GM21619 (cell line): ENCODE measurements at regions not wholly inside any gene's neighbourhood (a gene's known extent, or its start where the extent isn't known, plus 50 kb on each side); places are given as distances from the start of the nearest gene placed in this dataset.

Experiments used
- ATAC-seq: cut with Tn5 transposase; IDR thresholded peaks from one replicate; pipeline ENCODE4 v1.9.1; 2021; ENCODE audit not compliant: unreplicated experiment

DNA sequence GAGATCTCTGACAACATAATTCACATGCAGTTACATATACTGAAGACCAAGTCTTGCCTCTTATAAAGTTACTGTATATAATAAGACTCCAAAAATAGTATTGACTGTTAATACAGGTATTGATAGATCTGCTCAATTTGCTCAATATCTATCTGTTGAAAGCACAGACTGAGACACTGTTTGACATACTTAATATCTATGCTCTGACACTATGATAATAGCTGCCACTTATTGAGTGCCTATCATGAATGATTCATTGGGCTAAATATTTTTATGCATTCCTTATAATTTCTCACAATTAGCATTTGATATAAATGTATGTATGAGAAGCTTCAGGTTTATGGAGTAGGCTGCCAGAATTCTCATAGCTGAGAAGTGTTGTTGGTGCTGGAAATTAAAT is 1600.9 kb upstream of the IGFBP7 start:
- no peak for ATAC-seq

DNA sequence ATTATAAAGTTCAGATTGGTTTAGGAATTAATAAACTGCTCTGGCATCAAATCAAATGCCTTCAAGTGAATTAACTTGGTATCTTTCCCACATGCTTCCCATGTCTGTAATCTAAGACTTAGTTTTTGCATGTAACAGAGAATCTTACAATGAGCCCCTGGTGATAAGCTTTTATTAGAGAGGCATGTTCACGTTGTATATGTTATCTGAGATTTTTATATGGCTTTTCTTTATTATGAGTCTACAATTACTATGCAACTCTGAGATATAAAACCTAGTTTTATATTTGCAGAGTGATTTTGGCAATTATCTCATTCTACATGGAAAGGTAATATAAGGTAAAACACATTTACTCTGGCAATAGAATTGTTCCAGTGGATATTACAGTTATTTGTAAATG is 1578.4 kb upstream of the IGFBP7 start:
- ATAC-seq = no peak

DNA sequence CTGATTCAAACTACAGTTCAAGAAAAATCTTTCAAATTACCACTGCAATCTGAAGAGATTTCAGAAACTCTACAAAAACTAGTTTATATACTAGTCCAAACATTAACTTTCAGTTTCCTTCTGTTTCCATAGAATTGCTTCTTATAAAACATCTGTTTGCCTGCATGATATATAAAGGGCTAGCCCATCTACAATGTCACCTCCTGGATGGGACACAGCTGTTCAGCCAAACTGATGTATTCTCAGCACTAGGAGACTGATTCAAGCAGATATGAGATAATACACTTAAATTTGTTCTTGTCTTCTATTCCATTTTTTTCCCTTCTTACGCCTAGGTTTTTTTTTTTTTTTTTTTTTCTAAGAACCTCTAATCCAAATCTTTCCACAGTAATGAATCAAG is 1569.7 kb upstream of the IGFBP7 start:
- ATAC-seq = no peak

DNA sequence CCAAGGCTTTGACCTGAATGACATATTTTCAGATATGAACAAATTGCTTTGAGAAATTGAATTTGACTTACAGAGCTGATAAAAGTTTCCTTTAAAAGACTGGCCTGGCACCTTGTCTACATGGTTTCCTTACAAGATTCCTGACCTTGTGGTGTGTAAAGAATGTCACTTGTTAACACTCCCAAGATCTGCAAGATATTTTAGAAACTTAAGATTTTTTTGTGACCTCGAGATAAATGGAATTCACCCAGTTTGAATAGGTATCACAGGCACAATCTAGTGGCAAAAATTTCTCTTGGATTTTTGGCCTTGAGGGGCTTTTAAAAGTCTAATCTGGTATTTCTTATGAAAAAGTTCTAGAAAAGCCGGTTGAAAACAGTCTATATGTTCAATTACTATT is 1568.9 kb upstream of the IGFBP7 start:
- ATAC-seq = no peak

DNA sequence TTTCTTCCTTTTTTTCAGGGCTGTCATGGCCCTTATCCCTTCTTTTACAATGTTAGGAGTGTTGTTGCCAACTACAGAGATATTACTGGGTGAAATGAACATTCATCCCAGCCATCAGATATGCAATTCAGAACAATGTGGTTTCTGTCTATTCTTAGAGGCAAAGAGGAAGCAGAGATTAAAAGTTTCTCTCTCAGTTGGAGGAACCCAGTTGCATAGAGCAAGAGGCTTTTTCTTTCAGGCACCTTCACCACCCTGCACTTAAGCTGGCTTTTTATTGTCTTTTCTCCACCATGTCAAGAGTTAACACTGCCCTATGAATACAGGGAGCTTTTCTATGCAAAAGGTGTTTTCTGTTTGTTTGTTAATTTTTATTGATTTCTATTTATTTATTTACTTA is 1559.6 kb upstream of the IGFBP7 start:
- no peak for ATAC-seq

DNA sequence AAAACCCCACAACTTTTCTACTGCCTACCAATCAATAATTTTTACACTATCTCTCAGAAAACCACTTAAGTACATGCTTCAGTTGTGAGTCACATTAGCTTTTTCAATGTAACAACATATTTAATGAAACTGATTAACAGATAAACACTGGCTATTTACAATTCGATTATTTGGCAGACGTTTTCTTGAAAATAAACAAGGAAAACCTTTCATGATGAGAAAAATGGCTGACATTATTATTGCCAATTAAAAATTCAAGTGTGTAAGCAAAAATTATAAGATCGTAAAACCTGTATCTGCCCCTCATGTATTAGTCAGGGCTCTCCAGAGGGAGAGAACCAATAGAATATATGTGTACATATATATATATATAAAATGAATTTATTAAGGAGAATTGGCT is 1555.5 kb upstream of the IGFBP7 start:
- no peak for ATAC-seq

DNA sequence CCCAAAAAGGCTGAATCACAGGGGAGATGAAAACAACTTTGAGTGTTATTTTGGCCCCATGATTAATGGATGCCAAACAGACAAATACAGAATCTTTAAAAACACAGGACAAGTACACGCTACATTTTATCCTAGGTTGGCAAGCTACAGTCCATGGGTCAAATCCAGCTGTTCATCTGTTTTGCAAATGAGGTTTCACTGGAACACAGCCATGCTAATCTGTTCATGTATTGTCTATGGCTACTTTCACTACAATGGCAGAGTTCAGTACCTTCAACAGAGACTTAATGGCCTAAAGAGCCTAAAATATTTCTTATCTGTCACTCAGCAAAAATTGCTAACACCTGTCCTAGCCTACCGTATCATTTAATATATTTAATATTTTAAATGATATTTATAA is 1548.5 kb upstream of the IGFBP7 start:
- no peak for ATAC-seq

DNA sequence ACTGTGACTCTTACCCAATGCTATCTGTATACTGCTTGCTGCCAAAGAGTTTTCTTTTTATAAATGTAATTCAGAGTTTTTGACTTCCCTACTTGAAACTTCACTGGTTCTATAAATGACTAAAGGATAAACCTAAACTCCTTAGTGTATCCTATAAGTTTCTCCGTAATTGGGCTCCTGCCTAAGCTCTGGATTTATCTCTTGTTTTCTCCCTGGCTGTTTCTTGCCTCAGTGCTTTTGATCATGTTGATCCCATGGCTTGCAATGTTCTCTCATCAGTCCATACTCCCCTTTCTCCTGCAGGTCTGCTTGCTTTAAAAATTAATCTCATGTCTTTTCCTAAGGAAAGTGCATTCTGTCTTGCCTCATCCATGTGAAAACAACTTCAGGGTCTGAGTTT is 1543.1 kb upstream of the IGFBP7 start:
- ATAC-seq = no peak

DNA sequence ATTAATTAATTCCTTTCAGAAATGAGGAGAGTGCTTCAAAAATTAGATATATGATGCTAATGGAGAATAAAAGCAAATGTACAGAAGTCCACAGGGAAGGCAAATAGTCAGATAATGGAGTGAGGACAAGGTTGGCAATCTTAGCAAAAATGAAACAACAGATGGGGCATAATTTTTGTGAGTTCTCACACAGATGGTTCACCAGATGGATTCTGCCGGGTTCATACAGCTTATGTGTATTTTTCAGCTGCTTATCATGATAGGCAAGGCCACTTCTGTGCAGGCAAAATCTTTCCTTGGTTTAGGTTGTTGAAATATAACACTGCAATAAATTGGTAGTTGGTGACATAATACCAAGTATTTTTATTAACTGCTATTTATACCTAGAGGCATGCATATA is 1539.0 kb upstream of the IGFBP7 start:
- no peak for ATAC-seq

DNA sequence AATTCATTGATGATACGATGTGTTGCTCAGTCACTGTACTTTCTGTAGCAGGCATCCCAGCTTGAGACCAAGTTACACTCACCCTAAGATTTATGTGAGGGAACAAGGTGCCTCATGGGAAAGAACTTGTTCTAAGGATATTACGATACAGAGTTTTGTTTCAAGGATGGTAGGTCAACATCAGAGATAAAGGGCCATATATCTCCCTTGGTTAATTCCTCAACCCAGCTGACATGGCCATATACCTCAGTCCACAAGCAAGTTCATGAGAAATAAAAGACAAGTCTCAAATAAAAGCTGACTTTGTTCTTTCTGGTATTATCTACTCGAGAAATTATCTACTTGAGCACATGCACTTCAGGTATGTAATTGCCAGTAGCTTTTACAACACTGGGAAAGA is 1535.9 kb upstream of the IGFBP7 start:
- ATAC-seq = no peak

DNA sequence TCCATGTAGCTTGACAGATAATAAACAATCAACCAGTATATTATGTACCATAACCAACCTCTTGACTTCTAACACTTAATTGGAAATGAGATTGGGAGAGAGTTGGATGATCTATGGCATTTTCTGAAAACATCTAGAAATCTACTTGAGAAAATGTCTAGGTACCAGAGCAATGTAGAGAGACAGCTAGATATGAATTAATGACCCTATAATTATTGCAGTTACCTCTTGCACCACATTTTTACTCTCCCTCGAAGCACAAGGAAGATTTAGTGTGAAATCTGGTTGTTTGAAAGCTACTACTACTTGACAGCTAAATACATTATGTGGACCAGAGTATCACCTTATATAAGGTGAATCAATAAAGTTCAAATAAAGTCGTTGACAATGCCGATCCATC is 1534.4 kb upstream of the IGFBP7 start:
- ATAC-seq = no peak

DNA sequence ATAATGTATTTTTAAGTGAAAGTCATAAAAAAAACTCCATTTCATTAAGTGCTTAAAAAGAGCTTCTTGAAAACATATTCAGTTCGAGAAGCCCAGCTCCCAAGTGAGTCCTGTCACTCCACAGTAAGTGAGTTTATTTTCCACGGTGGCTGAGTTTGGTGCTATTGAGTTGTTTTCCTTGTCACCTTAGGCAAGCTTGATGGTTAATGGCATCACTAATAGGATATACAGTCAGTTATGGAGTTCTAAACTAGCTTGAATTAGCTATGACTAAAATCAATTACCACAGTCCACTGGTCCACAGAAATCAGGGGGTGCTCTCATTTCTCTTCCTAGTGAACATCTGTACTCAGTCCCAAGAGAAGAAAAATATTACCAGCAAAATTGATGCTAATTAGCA is 1526.2 kb upstream of the IGFBP7 start:
- no peak for ATAC-seq

DNA sequence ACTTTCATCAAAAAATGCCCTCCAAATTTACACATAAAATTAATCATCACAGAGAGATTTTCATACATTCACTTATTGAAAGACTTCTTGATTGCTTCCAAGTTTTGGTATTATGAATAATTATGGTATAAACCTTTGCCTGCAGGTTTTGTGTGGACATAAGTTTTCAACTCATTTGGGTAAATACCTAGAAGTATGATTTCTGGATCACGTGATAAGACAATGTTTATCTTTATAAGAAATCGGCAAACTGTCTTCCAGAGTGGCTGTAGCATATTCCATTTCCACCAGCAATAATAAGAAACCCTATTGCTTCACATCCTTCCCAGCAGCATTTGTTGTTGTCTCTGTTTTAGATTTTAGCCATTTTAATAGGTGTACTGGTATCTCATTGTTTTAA is 1507.0 kb upstream of the IGFBP7 start:
- no peak for ATAC-seq

DNA sequence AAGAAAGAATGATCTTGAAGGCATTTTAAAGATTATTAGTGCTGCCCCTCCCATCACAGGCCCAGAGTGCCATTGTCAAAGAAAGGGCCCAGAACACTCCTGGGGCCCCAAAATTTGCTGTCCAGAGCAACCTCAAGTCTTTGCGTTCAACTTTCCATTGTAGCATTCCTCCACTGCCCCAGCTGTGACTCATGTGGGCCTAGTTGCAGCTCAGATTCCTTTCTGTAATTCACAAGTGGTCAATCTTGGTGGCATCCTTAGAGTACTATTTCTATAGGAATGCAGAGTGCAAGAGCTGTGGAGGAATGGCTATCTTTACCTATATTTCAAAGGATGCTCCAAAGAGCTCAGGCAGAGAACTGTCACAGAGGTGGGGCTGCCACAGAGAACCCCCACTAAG is 1500.8 kb upstream of the IGFBP7 start:
- no peak for ATAC-seq

DNA sequence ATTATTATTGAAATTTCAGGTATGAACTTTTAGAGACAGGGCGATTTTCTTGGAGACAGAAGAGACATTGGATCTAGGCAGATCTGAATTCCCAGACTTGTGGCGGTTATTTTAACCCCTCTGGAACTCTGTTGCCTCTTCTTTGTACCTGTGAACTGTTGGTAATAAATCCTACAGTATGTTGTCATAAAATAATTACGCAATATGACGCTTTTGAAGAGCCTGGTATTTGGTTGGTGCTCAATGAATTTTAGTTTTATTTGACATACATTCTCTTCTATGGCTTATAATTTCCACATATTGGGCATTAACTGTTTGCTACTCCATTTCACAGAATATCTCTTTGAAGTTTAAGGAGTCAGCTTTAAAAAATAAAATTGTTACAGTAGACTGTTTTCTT is 1496.1 kb upstream of the IGFBP7 start:
- no peak for ATAC-seq

DNA sequence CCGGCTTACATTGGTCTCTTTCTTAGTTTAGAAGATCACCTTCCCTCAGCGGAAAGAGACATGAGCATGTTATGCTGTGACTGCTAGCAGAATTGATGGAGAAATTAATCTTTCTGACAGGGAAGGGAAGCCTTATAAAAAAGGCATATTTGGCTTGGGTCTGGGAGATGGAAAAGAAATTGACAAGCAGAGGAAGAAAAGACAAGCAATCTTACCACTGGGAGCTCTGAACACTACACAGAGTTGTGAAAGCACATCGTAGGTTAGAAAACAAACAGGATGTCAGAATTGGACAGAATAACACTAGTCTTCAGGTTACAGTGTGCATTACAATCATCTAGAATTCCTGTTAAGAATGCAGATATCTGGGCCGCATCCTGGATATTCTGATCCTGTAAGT is 1493.8 kb upstream of the IGFBP7 start:
- no peak for ATAC-seq

DNA sequence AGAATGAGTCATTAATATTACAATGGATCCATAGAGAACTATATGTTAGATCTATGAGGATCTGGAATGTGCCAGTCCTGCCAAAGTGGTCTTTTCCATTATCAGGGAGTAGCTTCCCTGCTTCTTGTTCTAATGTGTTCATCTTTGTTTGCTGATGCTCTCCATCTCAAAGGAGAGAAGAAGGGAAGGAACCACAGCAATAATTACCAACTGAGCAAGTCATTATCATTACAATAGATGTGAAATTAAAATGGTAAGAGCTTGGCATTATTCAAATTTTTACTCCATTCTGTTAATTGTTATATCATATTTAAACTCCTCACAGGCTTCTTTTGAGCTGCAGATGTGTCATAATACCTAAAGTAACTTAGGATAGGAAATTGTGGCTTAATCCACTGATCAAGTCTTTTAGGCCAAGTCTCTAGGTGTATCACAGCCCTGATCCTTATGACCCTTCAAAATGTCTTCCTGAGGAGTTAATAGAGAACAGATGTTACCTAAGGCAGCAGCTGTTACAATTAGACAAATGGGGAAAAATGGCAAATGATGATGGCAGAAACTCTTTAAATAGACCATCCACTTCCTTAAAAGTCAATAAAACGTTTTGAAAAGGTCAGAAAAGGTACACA is 1492.7 kb upstream of the IGFBP7 start:
- no peak for ATAC-seq

DNA sequence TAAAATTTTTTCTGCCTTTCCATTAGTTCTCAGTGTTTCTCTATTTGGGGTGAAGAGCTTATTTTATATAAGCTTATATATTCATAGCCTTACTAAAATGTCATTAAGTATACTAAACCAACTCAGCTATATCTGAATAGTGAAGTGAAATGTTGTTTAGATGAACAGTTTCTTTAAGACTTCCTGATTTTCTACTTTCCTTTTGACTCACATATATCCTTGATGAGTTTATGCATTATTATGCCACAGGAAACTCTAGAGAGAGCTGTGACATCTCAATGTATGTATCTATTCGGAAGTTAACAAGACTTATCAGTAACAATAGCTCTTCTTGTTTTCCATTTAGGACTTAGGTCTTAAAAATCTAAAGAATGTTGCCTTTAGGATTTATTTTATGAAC is 1491.8 kb upstream of the IGFBP7 start:
- ATAC-seq = no peak

DNA sequence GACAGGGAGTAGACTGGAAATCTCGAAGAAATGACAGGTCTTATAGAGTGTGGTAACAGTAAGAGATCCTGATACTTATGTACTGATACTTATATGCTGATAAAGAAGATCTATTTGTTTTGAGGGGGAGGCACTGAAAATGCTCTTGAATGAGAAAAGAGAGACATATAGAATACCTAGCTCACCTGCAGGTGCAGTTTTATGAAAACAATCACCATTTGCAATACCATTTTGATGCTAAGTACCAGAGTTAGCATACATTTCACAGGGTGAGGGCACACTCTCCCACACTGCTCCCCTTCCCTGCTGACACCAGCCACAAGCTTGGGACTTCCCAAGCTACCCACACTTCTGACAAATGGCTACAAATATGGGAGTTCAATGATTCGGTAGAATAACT is 1490.1 kb upstream of the IGFBP7 start:
- ATAC-seq = no peak

DNA sequence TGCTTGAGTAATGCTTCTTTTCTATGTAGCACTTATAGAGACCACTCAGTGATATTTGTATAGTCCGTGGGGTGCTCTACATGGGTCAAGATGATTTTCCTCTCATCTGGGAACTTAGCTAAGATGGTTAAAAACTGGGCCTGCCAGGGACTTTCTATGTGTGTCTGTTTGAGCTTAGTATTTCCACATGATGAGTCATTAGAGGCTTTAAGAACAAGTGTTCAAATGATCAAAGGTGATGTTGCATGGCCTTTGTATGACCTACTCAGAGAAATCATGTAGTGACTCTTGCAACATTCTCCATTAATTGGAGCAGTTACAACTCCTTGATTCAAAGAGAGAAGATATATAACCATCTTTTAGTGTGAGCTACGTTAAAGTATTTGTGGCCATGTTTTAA is 1480.5 kb upstream of the IGFBP7 start:
- ATAC-seq = no peak

DNA sequence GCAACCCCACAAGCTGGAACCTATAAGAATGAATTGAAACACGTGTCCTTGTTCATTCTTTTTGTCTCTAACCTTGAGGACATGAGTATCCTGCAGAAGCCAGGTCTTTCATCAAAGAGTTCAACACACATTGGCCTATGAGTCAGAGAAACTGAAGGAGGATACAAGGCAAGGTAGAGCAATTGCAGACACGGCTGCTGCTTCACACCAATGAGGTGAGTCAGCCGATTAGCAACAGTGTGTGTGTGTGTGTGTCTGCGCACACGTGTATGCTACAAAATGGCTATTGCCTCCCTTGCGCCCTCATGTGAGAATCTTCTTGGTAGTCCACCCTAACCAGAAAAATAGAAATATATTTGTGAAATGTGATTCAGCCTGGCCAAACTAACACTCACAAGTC is 1477.7 kb upstream of the IGFBP7 start:
- no peak for ATAC-seq

DNA sequence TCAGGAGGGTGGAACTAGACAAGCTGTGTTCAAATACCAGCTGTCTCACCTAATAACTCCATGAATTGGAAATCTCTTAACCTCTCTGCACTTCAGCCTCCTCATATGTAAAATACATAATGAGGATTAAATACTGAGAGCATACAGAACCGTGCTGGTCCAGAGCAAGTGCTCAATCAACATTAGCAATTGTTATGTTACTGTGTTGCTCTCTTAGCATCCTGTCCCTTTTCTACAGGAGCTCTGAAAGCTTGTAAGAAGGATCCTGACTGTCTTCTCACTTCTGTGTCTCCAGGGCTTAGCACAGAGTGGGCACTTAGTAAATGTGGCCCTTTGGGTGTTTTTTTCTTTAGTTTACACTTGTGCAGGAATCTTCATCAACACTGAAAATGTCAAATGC is 1456.1 kb upstream of the IGFBP7 start:
- ATAC-seq = no peak

DNA sequence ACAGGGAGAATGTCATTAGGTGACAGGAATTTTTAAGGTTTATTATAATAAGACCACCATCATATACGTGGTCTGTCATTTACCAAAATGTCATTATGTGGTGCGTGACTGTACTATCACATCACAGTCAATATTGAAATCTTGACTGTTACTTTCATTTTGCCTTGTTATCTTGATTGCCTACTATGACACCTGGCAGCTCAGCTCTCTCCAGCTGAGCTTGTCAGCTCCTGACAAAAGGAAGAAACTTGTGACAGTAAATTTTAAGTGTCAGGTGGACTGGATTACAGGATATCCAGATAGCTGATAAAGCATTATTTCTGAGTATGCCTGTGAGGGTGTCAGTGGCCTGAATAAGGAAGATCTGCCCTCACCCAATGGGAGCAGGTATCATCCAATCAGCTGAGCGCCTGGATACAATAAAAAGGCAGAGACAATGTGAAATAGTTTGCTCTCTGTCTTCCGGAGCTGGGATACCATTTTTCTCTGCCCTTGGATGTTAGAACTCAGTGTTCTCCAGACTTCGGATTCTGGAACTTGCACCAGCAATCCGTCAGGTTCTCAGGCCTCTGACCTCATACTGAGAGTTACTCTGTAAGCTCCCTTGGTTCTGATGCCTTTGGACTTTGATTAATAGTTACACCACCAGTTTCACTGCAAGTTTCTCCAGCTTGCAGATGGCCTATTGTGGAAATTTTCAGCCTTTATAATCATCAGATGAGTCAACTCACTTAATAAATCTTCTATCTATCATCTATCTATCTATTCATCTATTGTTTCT is 1454.7 kb upstream of the IGFBP7 start:
- ATAC-seq = no peak
